ENCODE measurements at regions not wholly inside any gene's neighbourhood (a gene's known extent, or its start where the extent isn't known, plus 50 kb on each side); places are given as distances from the start of the nearest gene placed in this dataset.

DNA sequence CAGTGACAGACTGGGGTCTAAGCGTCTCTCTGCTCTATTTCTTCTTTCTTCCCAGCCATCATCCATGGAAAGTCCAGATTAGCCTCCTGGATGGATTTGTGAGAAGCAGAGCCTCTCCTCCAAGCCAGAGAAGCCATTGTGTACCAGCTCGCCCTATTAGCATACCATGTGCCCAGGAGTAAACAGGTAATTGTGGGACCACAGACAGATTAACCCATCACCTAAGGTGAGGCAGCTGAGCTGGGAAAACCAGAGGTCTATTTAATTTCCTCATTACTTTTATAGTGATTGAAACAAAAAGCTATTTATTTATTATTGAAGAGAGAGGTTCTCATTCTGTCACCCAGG is 54.7 kb upstream of the NT5C1B start:
- TF ChIP-seq ZNF777 (tag by site-specific recombination; IDR thresholded peaks at IDR 0.05; ENCODE audit: borderline replicate concordance) (no peak), ZNF24 (tag by site-specific recombination; IDR thresholded peaks at IDR 0.05) (no peak), ZNF416 (tag by site-specific recombination; IDR thresholded peaks at IDR 0.05) (no peak), KLF10 (tag by site-specific recombination; IDR thresholded peaks at IDR 0.05) (no peak), ZNF175 (tag by site-specific recombination; IDR thresholded peaks at IDR 0.05) (no peak), HOXD13 (CRISPR knock-in tag; IDR thresholded peaks at IDR 0.05; ENCODE audit: borderline replicate concordance) (no peak), ZNF768 (tag by site-specific recombination; IDR thresholded peaks at IDR 0.05) (no peak)
- TF ChIP-seq, protein P1, sequence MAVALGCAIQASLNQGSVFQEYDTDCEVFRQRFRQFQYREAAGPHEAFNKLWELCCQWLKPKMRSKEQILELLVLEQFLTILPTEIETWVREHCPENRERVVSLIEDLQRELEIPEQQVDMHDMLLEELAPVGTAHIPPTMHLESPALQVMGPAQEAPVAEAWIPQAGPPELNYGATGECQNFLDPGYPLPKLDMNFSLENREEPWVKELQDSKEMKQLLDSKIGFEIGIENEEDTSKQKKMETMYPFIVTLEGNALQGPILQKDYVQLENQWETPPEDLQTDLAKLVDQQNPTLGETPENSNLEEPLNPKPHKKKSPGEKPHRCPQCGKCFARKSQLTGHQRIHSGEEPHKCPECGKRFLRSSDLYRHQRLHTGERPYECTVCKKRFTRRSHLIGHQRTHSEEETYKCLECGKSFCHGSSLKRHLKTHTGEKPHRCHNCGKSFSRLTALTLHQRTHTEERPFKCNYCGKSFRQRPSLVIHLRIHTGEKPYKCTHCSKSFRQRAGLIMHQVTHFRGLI (tag by site-specific recombination; IDR thresholded peaks at IDR 0.05), result no peak
- TF ChIP-seq, protein P2, sequence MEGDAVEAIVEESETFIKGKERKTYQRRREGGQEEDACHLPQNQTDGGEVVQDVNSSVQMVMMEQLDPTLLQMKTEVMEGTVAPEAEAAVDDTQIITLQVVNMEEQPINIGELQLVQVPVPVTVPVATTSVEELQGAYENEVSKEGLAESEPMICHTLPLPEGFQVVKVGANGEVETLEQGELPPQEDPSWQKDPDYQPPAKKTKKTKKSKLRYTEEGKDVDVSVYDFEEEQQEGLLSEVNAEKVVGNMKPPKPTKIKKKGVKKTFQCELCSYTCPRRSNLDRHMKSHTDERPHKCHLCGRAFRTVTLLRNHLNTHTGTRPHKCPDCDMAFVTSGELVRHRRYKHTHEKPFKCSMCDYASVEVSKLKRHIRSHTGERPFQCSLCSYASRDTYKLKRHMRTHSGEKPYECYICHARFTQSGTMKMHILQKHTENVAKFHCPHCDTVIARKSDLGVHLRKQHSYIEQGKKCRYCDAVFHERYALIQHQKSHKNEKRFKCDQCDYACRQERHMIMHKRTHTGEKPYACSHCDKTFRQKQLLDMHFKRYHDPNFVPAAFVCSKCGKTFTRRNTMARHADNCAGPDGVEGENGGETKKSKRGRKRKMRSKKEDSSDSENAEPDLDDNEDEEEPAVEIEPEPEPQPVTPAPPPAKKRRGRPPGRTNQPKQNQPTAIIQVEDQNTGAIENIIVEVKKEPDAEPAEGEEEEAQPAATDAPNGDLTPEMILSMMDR (tag by site-specific recombination; IDR thresholded peaks at IDR 0.05), result no peak
- TF ChIP-seq, protein P3, sequence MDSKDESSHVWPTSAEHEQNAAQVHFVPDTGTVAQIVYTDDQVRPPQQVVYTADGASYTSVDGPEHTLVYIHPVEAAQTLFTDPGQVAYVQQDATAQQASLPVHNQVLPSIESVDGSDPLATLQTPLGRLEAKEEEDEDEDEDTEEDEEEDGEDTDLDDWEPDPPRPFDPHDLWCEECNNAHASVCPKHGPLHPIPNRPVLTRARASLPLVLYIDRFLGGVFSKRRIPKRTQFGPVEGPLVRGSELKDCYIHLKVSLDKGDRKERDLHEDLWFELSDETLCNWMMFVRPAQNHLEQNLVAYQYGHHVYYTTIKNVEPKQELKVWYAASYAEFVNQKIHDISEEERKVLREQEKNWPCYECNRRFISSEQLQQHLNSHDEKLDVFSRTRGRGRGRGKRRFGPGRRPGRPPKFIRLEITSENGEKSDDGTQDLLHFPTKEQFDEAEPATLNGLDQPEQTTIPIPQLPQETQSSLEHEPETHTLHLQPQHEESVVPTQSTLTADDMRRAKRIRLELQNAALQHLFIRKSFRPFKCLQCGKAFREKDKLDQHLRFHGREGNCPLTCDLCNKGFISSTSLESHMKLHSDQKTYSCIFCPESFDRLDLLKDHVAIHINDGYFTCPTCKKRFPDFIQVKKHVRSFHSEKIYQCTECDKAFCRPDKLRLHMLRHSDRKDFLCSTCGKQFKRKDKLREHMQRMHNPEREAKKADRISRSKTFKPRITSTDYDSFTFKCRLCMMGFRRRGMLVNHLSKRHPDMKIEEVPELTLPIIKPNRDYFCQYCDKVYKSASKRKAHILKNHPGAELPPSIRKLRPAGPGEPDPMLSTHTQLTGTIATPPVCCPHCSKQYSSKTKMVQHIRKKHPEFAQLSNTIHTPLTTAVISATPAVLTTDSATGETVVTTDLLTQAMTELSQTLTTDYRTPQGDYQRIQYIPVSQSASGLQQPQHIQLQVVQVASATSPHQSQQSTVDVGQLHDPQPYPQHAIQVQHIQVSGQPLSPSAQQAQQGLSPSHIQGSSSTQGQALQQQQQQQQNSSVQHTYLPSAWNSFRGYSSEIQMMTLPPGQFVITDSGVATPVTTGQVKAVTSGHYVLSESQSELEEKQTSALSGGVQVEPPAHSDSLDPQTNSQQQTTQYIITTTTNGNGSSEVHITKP (tag by site-specific recombination; IDR thresholded peaks at IDR 0.05), result no peak
- TF ChIP-seq, protein P4, sequence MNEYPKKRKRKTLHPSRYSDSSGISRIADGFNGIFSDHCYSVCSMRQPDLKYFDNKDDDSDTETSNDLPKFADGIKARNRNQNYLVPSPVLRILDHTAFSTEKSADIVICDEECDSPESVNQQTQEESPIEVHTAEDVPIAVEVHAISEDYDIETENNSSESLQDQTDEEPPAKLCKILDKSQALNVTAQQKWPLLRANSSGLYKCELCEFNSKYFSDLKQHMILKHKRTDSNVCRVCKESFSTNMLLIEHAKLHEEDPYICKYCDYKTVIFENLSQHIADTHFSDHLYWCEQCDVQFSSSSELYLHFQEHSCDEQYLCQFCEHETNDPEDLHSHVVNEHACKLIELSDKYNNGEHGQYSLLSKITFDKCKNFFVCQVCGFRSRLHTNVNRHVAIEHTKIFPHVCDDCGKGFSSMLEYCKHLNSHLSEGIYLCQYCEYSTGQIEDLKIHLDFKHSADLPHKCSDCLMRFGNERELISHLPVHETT (tag by site-specific recombination; IDR thresholded peaks at IDR 0.05), result no peak
- TF ChIP-seq, protein P5, sequence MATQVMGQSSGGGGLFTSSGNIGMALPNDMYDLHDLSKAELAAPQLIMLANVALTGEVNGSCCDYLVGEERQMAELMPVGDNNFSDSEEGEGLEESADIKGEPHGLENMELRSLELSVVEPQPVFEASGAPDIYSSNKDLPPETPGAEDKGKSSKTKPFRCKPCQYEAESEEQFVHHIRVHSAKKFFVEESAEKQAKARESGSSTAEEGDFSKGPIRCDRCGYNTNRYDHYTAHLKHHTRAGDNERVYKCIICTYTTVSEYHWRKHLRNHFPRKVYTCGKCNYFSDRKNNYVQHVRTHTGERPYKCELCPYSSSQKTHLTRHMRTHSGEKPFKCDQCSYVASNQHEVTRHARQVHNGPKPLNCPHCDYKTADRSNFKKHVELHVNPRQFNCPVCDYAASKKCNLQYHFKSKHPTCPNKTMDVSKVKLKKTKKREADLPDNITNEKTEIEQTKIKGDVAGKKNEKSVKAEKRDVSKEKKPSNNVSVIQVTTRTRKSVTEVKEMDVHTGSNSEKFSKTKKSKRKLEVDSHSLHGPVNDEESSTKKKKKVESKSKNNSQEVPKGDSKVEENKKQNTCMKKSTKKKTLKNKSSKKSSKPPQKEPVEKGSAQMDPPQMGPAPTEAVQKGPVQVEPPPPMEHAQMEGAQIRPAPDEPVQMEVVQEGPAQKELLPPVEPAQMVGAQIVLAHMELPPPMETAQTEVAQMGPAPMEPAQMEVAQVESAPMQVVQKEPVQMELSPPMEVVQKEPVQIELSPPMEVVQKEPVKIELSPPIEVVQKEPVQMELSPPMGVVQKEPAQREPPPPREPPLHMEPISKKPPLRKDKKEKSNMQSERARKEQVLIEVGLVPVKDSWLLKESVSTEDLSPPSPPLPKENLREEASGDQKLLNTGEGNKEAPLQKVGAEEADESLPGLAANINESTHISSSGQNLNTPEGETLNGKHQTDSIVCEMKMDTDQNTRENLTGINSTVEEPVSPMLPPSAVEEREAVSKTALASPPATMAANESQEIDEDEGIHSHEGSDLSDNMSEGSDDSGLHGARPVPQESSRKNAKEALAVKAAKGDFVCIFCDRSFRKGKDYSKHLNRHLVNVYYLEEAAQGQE (tag by site-specific recombination; IDR thresholded peaks at IDR 0.05), result no peak

All from HEK293 (cell line).